HG03442 (cell line): ENCODE measurements at regions not wholly inside any gene's neighbourhood (a gene's known extent, or its start where the extent isn't known, plus 50 kb on each side); places are given as distances from the start of the nearest gene placed in this dataset.
"Not testable (repeated sequence)": the region's sequence is repeated elsewhere in the genome, so short reads cannot be mapped to it uniquely, and the experiment has no call there.

ENCODE experiments used
- ATAC-seq: cut with Tn5 transposase; IDR thresholded peaks from one replicate; pipeline ENCODE4 v1.9.1; 2021; ENCODE audit warnings: mild to moderate bottlenecking, moderate library complexity; ENCODE audit not compliant: unreplicated experiment

DNA sequence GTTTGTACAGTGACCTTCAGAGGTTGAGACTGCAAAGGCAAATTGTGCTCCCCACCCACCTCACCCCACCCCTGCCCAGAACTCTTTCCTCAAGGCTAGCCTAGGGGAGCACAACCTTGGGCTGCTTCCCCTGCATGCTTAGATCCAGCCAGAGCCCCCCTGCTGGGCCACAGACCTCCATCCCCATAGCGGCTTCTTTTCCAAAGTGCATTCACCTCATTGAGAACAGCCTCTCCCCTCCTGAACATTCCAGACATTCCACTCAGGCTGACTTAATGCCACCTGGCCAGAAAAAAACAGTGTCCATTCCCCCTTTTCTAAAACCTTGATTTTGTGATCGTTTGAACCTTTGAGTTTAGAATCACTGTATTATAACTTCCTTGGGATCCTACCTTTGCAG, 124.4 kb upstream of the TOPAZ1 start:
- ATAC-seq = no peak

DNA sequence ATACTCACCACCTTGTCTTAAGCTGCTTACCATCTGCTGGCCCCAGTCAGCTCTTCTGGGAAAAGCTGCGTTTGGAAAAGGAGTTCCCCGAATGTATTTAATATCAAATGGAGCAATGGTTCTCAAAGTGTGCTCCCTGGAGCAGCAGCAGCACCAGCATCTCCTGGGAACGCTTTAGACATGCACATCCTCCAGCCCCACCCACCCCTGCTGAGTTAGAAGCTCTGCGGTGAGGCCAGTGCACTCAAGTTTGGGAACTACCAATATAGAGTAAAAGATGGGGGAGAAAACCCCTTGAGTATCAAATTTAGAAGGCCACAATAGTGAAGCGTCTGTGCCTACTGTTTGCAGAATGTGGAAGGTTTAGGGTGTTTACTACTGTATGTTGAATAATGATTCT, 124.0 kb upstream of the TOPAZ1 start:
- ATAC-seq = no peak

DNA sequence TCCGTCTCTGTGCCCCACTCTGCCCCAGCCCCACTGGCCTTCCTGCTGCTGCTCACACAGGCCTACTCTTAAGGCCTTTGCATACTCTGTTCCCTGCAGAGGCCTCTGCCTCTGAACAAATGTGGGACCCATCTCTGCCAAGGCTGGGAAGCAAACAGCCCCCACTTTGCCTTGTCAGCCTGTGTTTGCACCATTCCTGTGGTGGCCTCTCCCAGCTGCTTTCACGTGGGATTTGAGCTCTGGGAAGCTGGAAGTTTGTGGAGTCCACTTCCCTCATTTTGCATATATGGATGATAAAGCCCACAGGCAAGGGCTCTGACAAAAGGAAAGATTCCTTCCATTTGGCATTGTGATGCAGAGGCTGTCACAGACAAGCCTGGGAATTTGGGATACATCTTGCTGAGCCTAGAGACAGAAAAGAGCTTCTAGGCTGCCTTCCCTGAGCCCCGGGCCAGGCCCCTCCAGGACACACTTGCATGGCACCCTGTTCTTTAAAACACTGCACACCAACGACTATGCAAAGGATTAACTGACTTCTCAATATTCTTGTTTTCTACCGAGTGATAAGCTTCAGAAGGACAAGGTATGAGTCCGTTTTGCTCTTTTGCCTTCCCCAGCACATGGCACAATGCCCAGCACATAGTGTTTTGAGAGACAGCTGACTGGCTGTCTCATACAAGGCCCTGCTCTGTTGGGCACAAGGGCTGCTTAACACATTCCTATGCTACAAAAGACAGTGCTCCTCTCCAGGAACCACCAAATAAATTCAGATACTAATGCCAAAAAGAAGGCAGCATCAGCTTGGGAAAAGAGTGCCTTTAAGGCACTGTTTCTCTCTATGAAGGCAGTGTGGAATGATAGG, 120.7 kb upstream of the TOPAZ1 start:
- ATAC-seq = no peak

DNA sequence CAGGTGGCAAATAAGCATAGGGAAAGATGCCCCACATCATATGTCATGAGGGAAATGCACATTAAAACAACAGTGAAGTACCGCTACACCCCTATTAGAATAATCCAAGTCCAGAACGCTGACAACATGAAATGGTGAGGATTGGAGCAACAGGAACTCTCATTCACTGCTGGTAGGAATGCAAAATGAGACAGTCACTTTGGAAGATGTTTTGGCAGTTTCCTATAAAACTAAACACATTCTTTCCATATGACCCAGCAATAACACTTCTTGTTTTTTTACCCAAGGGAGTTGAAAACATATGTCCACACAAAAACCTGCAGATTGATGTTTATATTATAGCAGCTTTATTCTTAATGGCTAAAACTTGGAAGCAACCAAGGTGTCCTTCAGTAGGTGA, 116.4 kb upstream of the TOPAZ1 start:
- no peak for ATAC-seq

DNA sequence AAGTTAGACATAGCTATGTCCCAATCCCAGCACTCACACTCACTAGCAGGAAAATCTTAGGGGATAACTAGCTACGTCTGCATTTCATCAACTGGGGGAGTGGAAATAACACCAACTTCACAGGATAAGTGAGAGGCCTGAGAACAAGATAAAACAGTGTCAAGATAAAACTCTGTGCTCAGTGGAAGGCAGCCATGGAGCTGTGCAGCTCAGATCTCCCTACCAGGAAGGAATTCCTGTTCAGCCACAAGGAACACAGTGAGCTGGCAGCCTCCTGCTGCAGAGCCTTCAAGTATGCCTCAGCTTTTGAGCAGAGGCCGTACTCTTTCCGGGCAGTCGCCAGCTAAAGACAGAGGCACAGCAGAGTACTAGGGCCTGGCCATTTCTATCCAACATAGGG, 115.8 kb upstream of the TOPAZ1 start:
- no peak for ATAC-seq

DNA sequence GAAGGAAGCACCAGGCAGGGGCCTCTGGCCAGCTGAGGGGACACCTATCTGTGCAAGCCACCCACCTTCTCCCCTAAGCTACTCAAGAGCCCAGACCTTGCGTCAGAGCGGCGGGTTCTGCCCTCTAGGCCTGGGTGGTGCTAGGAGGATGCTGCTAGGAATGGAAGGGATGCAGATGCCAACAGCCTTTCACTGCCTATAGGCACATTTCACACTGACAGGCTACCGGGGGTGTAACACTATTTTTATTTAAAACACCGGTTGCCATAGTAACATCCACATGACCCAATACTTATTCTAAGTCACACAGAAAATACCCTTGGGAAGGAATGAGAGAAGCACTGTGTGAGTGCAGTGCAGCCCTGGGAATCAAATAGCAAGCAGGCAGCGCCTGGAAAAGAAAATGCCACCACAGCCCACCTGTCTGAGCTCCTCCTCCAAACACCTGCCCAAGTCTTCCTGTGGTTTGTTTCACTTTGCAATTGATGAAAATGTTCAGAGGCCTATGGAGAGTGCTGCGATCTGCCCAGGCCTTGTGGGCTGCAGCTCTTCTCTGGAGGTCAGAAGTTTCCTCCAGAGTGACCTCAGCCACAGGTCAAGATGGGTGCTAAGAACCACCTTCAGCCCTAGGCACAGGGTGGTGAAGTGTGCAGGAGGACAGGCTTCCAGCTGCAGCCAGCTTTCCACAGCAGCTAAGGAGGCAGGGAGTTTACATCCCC, 113.5 kb upstream of the TOPAZ1 start:
- ATAC-seq = no peak

- ATAC-seq = no peak
These were observed 111.4 kb upstream of the TOPAZ1 start for GRCh38 chr3:44130249-44130648.

DNA sequence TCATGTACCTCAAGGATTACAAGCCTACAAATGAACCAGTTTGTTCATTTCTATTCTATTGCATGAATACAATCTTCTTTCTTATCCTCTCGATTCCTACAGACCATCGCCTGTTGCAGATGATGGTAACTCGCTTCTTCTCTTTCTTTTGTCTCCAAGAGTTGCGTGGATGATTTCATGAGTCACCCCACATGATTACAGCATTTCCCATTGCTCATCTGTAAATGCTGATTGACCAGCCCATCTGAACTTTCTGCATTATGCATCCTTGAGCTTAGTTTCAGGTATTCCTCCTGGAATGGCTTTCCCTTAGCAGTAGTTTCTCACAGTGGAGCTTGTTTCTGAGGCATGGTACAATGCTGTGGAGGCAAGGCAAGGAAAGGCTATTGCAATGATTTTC, 109.6 kb upstream of the TOPAZ1 start:
- no peak for ATAC-seq

GRCh38 chr3:44132593-44132992, 109.1 kb upstream of the TOPAZ1 start:
- ATAC-seq = no peak

DNA sequence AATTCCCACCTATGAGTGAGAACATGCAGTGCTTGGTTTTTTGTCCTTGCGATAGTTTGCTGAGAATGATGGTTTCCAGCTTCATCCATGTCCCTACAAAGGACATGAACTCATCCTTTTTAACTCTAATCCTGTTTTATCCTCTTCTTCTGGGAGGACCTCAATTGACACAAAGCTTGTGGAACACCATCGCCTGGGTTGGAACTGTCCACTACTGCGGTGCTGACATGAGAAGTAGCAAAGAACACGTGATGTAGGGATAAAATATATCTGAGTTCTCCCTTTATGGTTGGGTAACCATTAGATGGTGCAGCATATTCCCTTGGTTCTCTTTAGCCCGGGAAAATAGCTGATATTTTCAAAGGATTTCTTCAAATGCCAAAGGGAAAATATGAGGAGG, 105.3 kb upstream of the TOPAZ1 start:
- no peak for ATAC-seq

DNA sequence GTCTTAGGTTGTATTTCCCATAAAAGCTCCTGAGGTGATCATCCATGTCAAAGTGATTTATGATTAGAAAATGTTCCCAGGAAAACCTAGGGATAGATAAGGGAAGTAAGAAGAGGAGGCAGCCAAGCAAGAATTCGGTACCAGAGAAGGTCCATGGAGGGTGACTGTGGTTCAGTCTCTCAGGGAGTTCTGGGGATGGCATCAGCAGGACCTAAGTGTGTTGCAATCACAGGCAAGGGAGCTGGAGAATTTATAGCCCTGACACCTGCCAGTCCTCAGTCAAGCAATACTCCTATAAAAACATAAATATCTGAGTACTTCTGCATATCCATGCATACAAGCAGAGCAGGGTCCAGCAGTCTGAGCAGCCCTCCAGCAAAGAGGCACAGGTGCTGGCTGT, 95.6 kb upstream of the TOPAZ1 start:
- ATAC-seq = no peak

GRCh38 chr3:44159696-44160300, 81.9 kb upstream of the TOPAZ1 start:
- no peak for ATAC-seq

GRCh38 chr3:44160818-44161217, 80.9 kb upstream of the TOPAZ1 start:
- no peak for ATAC-seq

- no peak for ATAC-seq
These were observed 69.8 kb upstream of the TOPAZ1 start for GRCh38 chr3:44171891-44172290.

GRCh38 chr3:44172701-44173100, 69.0 kb upstream of the TOPAZ1 start:
- ATAC-seq = not testable (repeated sequence)

DNA sequence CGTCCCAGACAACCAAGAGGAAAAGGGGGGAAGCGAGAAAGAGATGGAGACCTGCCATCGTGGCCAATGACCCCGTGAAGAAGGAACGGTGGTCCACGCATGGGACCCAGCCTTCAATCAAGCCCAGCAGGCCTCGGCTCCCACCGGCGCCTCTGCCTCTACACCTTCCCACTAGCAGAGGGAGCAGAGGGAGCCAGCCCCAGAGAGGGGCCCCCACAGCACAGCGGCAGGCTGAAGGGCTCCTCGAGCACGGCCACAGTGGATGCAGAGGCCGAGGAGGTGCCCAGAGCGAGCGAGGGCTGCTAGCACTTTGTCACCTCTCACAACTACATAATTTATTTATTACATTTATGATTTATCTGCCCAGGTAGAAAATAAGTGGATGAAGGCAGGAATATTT, 68.4 kb upstream of the TOPAZ1 start:
- ATAC-seq = no peak

- no peak for ATAC-seq
These were observed 66.6 kb upstream of the TOPAZ1 start for GRCh38 chr3:44175070-44175469.

DNA sequence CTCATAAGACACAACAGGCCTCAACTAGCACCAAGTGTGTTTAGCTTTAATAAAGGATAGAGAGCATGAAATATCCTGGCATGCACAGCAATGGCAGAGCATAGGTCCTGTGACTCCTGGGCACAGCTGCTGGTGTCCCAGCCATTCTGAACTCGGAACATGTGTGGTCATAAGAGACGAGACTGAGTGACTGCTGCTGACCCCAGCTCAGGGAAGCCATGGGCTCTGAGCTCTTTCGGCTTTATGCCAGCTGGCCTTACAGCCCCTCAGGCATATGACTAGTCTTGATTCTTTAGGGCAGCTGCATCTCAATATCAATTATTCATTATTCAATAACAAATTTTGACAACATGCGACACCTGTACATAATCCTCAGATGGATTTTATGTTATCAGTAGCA, 62.4 kb upstream of the TOPAZ1 start:
- ATAC-seq = no peak

DNA sequence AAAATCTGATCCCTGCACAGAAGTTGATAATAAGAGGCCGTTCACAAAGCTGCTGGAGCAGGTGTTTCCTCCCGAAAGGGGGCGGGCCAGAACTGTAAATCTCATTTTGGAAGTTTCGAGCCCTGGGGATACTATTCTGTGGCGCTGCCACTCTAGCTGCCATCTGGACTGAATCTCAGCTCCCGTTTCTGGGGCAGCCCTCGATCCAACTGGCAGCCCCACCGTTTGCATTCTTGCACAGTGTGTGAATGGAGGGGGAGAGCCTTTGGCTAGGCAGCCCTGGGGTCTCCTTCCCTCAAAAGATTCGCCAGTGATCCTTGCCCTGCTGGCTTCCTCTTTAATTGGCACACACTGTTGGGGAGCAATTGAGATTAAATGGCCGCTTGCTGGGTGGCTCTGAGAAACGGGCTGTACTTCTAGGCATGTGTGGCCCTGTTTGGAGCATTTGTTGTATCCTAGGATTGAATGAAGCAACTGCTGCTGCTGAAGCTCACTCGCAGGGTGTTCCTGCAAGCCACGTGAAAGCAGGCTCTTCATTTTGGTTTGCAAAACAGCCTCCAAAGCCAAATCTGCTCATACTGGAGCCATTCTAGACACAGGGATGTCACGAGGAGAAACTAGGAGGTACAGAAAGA, 57.2 kb upstream of the TOPAZ1 start:
- no peak for ATAC-seq

DNA sequence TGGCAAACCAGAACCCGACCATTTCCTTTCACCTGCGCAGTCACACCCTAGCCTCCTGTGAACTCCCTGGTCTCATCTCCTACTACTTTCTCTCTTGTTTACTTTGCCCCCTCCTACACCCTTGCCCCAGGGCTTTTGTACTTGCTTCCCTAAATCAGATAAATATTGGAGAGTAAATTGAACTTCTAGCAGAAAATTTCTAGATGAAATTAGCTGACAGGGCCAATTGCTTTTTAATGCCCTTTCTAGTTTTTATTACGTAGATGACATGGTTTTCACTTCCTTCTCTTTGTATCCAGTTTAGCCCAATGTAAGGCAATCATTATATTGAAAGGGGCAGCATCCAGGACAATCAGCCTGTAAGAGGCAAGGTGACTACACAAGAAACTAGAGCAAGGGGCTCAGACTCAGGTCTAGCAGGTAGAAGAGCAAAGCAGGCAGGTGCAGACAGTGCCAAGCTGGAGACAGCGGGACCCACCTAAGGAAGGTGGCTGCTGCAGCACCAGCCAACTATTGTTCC, 56.2 kb upstream of the TOPAZ1 start:
- ATAC-seq = no peak

- no peak for ATAC-seq
These were observed 55.5 kb upstream of the TOPAZ1 start for GRCh38 chr3:44186111-44186672.
